ENCODE measurements at regions not wholly inside any gene's neighbourhood (a gene's known extent, or its start where the extent isn't known, plus 50 kb on each side); places are given as distances from the start of the nearest gene placed in this dataset.

- H3K4me3 ChIP-seq (ENCODE audit: low read depth, low read length): no peak overlapping the region
Observed at GRCh38 chr4:138305050-138305449, 62.9 kb upstream of the SLC7A11 start.

GRCh38 chr4:138301536-138301935 lies 59.4 kb upstream of the SLC7A11 start:
- H3K4me3 ChIP-seq (ENCODE audit: low read depth, low read length): no peak overlapping the region
- TF ChIP-seq CTCF (IDR thresholded peaks at IDR 0.05; ENCODE audit: low read depth, low read length): no peak

More at GRCh38 chr4:138305050-138305449, 62.9 kb upstream of the SLC7A11 start:
- no peak for TF ChIP-seq CTCF (IDR thresholded peaks at IDR 0.05; ENCODE audit: low read depth, low read length)

- TF ChIP-seq CTCF (IDR thresholded peaks at IDR 0.05; ENCODE audit: low read depth, low read length): no peak
- no peak overlapping the region for H3K4me3 ChIP-seq (ENCODE audit: low read depth, low read length)
Observed at GRCh38 chr4:138300616-138301015, 58.5 kb upstream of the SLC7A11 start.

- no peak overlapping the region for H3K4me3 ChIP-seq (ENCODE audit: low read depth, low read length)
- TF ChIP-seq CTCF (IDR thresholded peaks at IDR 0.05; ENCODE audit: low read depth, low read length): no peak
Observed at GRCh38 chr4:138299881-138300280, 57.7 kb upstream of the SLC7A11 start.

- H3K4me3 ChIP-seq (ENCODE audit: low read depth, low read length): no peak overlapping the region
- TF ChIP-seq CTCF (IDR thresholded peaks at IDR 0.05; ENCODE audit: low read depth, low read length): no peak
Observed at GRCh38 chr4:138298866-138299265, 56.7 kb upstream of the SLC7A11 start.

GRCh38 chr4:138298431-138298830 lies 56.3 kb upstream of the SLC7A11 start:
- no peak for TF ChIP-seq CTCF (IDR thresholded peaks at IDR 0.05; ENCODE audit: low read depth, low read length)

GRCh38 chr4:138297743-138298405 lies 55.7 kb upstream of the SLC7A11 start:
- H3K4me3 ChIP-seq (ENCODE audit: low read depth, low read length): no peak overlapping the region
- TF ChIP-seq CTCF (IDR thresholded peaks at IDR 0.05; ENCODE audit: low read depth, low read length): no peak

More at GRCh38 chr4:138298431-138298830, 56.3 kb upstream of the SLC7A11 start:
- no peak overlapping the region for H3K4me3 ChIP-seq (ENCODE audit: low read depth, low read length)
